ENCODE measurements at regions not wholly inside any gene's neighbourhood (a gene's known extent, or its start where the extent isn't known, plus 50 kb on each side); places are given as distances from the start of the nearest gene placed in this dataset.

DNA sequence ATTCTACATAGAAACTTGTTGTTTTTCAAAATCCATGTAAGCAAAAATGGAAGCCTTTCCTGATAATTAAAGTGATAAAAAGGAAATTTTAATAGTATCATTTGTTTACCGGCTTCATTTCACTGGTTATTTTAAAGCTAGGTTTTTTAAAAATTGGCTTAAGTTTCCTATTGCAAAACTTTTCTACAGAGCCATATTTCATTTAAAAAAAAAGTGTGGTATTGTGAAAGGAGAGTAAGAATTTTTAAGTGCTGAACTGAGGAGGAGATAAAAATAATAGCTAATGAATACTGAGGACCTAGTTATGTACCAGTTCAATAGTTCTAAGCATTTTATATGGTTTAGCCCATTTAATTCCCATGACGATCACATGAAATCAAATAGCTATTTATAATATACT is 172.2 kb upstream of the COL1A2 start:
- Mint-ChIP-seq H3K27ac (no peak overlapping the region), H3K4me1 (ENCODE audit: low read depth) (peaks cover 10% of the 10 kb centered on the region), H3K4me3 (no peak overlapping the region), H3K27me3 (ENCODE audit: insufficient read depth) (no peaks in the 10 kb centered on the region), H3K36me3 (ENCODE audit: low read depth) (no peaks in the 10 kb centered on the region), H3K9me3 (no peaks in the 10 kb centered on the region)
- DNase-seq, result no peak
- TF ChIP-seq, protein P1, sequence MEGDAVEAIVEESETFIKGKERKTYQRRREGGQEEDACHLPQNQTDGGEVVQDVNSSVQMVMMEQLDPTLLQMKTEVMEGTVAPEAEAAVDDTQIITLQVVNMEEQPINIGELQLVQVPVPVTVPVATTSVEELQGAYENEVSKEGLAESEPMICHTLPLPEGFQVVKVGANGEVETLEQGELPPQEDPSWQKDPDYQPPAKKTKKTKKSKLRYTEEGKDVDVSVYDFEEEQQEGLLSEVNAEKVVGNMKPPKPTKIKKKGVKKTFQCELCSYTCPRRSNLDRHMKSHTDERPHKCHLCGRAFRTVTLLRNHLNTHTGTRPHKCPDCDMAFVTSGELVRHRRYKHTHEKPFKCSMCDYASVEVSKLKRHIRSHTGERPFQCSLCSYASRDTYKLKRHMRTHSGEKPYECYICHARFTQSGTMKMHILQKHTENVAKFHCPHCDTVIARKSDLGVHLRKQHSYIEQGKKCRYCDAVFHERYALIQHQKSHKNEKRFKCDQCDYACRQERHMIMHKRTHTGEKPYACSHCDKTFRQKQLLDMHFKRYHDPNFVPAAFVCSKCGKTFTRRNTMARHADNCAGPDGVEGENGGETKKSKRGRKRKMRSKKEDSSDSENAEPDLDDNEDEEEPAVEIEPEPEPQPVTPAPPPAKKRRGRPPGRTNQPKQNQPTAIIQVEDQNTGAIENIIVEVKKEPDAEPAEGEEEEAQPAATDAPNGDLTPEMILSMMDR (IDR thresholded peaks at IDR 0.05), result no peak

DNA sequence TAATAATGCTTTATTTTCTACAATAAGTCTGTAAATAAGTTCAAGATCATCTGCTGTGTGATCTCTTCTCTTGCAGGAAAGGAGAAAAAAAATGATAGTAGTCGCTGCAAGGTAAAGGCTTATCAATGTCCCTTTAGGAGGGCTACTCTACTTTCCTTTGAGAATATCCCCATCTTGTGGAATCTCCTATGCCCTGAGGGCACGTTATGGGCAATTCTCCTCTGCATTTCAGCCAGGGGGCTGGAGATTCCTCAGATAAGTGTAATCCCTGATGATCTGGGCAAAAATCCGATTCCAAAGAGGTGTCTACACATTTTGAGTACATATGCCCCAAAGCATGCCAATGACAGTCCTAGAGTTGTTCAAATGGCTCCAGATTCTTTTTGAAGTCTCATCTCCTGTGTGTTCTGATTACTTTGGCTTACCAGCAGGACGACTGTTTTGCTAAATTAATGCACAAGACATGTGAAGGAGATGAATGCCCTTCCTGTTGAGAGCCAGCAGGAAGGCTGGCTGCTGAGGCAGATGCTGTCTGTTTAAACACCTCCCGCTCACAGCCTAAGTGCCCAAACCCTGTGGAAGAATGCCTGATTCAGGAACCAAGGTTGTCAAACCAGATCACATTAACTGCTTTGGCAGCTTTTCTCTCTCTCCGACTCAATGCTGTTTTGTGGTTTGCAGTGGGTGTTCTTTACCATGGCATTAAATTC is 171.2 kb upstream of the COL1A2 start:
- peaks cover 10% of the 10 kb centered on the region for H3K4me1 Mint-ChIP-seq (ENCODE audit: low read depth)
- H3K36me3 Mint-ChIP-seq (ENCODE audit: low read depth), result no peaks in the 10 kb centered on the region
- peak; percentile 50 for DNase-seq
- no peaks in the 10 kb centered on the region for H3K9me3 Mint-ChIP-seq
- H3K4me3 Mint-ChIP-seq, result peak overlapping the region; percentile 43
- H3K27me3 Mint-ChIP-seq (ENCODE audit: insufficient read depth), result no peaks in the 10 kb centered on the region; the same call in 1 of the 2 replicates
- TF ChIP-seq, protein P1 (IDR thresholded peaks at IDR 0.05), result peak; percentile 69
- no peak overlapping the region for H3K27ac Mint-ChIP-seq

DNA sequence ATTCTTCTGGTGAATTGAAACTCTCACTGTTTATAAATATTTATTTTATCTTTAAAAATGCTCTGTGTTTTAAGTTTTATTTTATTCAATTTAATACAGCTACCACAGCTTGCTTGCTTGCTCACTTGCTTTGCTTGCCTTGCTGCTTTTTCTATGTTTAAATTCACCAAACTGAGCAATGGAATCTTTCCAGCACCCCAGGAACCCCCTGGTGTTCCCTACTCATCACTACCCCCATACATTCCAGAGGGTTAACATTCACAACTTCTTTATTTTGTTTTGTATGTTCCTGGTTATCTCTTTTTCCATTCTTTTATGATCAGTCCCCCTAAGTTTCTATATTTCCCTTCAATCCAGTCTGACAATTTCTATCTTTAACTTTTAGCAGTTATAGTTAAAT is 166.5 kb upstream of the COL1A2 start:
- H3K27me3 Mint-ChIP-seq (ENCODE audit: insufficient read depth), result no peaks in the 10 kb centered on the region; the same call in 1 of the 2 replicates
- H3K4me1 Mint-ChIP-seq (ENCODE audit: low read depth), result peaks cover 10% of the 10 kb centered on the region
- no peak overlapping the region for H3K27ac Mint-ChIP-seq
- H3K36me3 Mint-ChIP-seq (ENCODE audit: low read depth), result no peaks in the 10 kb centered on the region
- TF ChIP-seq, protein P1 (IDR thresholded peaks at IDR 0.05), result no peak
- no peaks in the 10 kb centered on the region for H3K9me3 Mint-ChIP-seq
- DNase-seq, result no peak
- H3K4me3 Mint-ChIP-seq, result no peak overlapping the region

DNA sequence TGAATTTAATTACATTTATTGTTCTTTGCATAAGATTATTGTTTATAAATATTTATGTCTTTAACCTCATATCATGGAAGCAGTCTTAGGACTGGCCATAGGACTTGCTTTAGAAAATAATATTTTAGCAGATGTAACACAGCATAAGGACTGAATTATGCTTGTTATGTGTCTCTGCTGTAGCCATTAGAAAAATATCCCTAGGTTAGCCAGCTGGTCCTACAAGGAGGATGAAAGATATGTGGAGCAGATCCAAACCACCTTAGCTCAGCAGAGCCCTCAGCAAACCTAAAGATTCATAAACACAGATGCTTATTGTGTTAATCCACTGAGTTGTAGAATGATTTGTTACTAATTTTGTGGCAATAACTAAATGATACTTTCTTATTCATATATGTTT is 166.0 kb upstream of the COL1A2 start:
- no peak for DNase-seq

DNA sequence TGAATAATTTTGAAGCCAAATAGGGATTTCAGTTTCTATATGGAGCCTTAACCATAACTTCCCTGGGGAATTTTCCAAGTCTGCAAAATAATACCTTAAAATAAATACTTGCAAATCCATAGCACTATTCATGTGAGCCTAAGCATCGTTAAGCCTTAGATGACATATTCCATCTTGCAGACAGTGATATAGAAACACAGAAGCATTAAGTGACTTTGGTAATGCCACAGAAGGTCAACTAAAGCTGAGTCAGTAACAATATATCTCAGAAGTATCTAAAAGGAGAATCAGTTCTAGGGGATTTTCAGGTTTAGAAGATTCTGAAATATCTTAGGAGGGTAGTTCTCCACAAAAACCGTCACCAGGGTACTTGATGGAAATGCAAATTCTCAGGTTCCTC is 163.4 kb upstream of the COL1A2 start:
- no peak overlapping the region for H3K4me3 Mint-ChIP-seq
- DNase-seq, result no peak
- H3K27ac Mint-ChIP-seq, result no peak overlapping the region
- no peaks in the 10 kb centered on the region for H3K4me1 Mint-ChIP-seq (ENCODE audit: low read depth)
- H3K9me3 Mint-ChIP-seq, result no peaks in the 10 kb centered on the region
- H3K27me3 Mint-ChIP-seq (ENCODE audit: insufficient read depth), result no peaks in the 10 kb centered on the region; the same call in 1 of the 2 replicates
- no peaks in the 10 kb centered on the region for H3K36me3 Mint-ChIP-seq (ENCODE audit: low read depth)
- TF ChIP-seq, protein P1 (IDR thresholded peaks at IDR 0.05), result no peak

More for the DNA sequence above, 166.0 kb upstream of the COL1A2 start:
- H3K9me3 Mint-ChIP-seq, result no peaks in the 10 kb centered on the region
- no peaks in the 10 kb centered on the region for H3K36me3 Mint-ChIP-seq (ENCODE audit: low read depth)
- H3K27ac Mint-ChIP-seq, result no peak overlapping the region
- peaks cover 5% of the 10 kb centered on the region for H3K4me1 Mint-ChIP-seq (ENCODE audit: low read depth)
- no peak overlapping the region for H3K4me3 Mint-ChIP-seq
- TF ChIP-seq, protein P1 (IDR thresholded peaks at IDR 0.05), result no peak
- H3K27me3 Mint-ChIP-seq (ENCODE audit: insufficient read depth), result no peaks in the 10 kb centered on the region; the same call in 1 of the 2 replicates
